Endothelial cell of umbilical vein (primary cell): ENCODE measurements at regions not wholly inside any gene's neighbourhood (a gene's known extent, or its start where the extent isn't known, plus 50 kb on each side); places are given as distances from the start of the nearest gene placed in this dataset.

ENCODE experiments used
- BruUV-seq: library from RNA; stranded (reverse); fragments of 400-500 nt; replicated peaks from 2 replicates; lab custom pipeline; 2021; lab: Mats Ljungman, UMichigan
- CTCF ChIA-PET: fragments of 300-600, 350-600 bp; sonication (Branson Sonifier 250); formaldehyde crosslinking; loops from one replicate; lab custom pipeline; 2021; ENCODE audit warnings: antibody characterized with exemption, inconsistent platforms; lab: Charles Lee
- POLR2A ChIA-PET: fragments of 300-600, 350-600 bp; sonication (Branson Sonifier 250); formaldehyde crosslinking; loops from one replicate; lab custom pipeline; 2021; ENCODE audit warnings: antibody characterized with exemption, inconsistent platforms; lab: Charles Lee
- DNase-seq: peaks from one replicate; pipeline ENCODE4 v3.0.0-alpha.2; 2011; ENCODE audit warnings: low read depth, low spot score
- FAIRE-seq: peaks from 2 replicates; lab custom pipeline; 2011; peaks lifted over from hg19 to GRCh38; lab: Jason Lieb, UNC
- H2AFZ ChIP-seq: 2 replicates; pipeline ENCODE4 v1.6.0; 2012; ENCODE audit warnings: low read depth, low read length, control low read depth, inconsistent platforms
- H3K27ac ChIP-seq: 2 replicates; pipeline ENCODE4 v1.5.1; 2011; ENCODE audit warnings: low read depth, mild to moderate bottlenecking, control low read depth, low read length, moderate library complexity; ENCODE audit not compliant: insufficient read depth
- H3K27me3 ChIP-seq, 2 experiments: 2 replicates each; pipeline versions ENCODE4 v1.6.0 to v1.6.1; 2011; ENCODE audit warnings: low read length in 2 of 2, mixed read lengths in 1 of 2; ENCODE audit not compliant: control insufficient read depth in 2 of 2, insufficient read depth in 2 of 2
- H3K36me3 ChIP-seq, 2 experiments: 2 replicates in 1 of 2; 3 replicates in 1 of 2; pipeline ENCODE4 v1.5.1; 2011; ENCODE audit warnings: low read length in 2 of 2, mild to moderate bottlenecking in 1 of 2, moderate library complexity in 1 of 2; ENCODE audit not compliant: control insufficient read depth in 2 of 2, insufficient read depth in 2 of 2; ENCODE audit errors: extremely low read depth in 1 of 2
- H3K4me1 ChIP-seq: 3 replicates; pipeline ENCODE4 v1.5.1; 2011; ENCODE audit warnings: mild to moderate bottlenecking, low read length; ENCODE audit not compliant: control insufficient read depth, insufficient read depth; ENCODE audit errors: extremely low read depth
- H3K4me2 ChIP-seq: 2 replicates; pipeline ENCODE4 v1.6.1; 2011; ENCODE audit warnings: low read length, control low read depth, mixed read lengths; ENCODE audit not compliant: insufficient read depth
- H3K4me3 ChIP-seq, 3 experiments: fragments of 200-600 bp in 1 of 3; sonication (generic), shearing (Covaris generic) in 1 of 3; replicated peaks in 1 of 3; 2 replicates each; pipeline ENCODE4 v1.5.1; 2011 to 2016; ENCODE audit warnings: control low read depth in 3 of 3, low read length in 3 of 3, mild to moderate bottlenecking in 2 of 3, inconsistent platforms in 1 of 3, low read depth in 1 of 3, moderate library complexity in 1 of 3; ENCODE audit not compliant: insufficient read depth in 1 of 3
- H3K79me2 ChIP-seq: 2 replicates; pipeline ENCODE4 v1.6.0; 2012; ENCODE audit warnings: low read length, inconsistent platforms; ENCODE audit not compliant: control insufficient read depth, insufficient read depth
- H3K9ac ChIP-seq: replicated peaks from 2 replicates; pipeline ENCODE3; 2011; ENCODE audit warnings: low read length, control low read depth; ENCODE audit not compliant: insufficient read depth; ENCODE audit errors: extremely low read depth
- H3K9me1 ChIP-seq: replicated peaks from 3 replicates; pipeline ENCODE4 v1.6.0; 2011; ENCODE audit warnings: mild to moderate bottlenecking, low read length; ENCODE audit not compliant: control insufficient read depth, insufficient read depth; ENCODE audit errors: extremely low read depth
- H3K9me3 ChIP-seq: replicated peaks from 2 replicates; pipeline ENCODE4 v1.5.1; 2012; ENCODE audit warnings: low read length, inconsistent platforms; ENCODE audit not compliant: control insufficient read depth, insufficient read depth
- H4K20me1 ChIP-seq: replicated peaks from 2 replicates; pipeline ENCODE3; 2011; ENCODE audit warnings: mild to moderate bottlenecking, low read length; ENCODE audit not compliant: control insufficient read depth, insufficient read depth; ENCODE audit errors: extremely low read depth
- EZH2 ChIP-seq: IDR thresholded peaks from 2 replicates; pipeline ENCODE4 v1.6.1; 2012; ENCODE audit warnings: borderline replicate concordance, low read depth, mild to moderate bottlenecking, moderate library complexity, low read length, inconsistent platforms; ENCODE audit not compliant: severe bottlenecking
- FOS ChIP-seq: IDR thresholded peaks from 2 replicates; pipeline ENCODE4 v1.6.1; 2011; ENCODE audit warnings: mild to moderate bottlenecking, low read length, moderate library complexity, borderline replicate concordance; ENCODE audit not compliant: insufficient read depth
- GATA2 ChIP-seq: IDR thresholded peaks from 2 replicates; pipeline ENCODE4 v1.7.0; 2011; ENCODE audit warnings: low read depth, mild to moderate bottlenecking, moderate library complexity, mixed read lengths, low read length; ENCODE audit not compliant: insufficient read length, insufficient read depth
- JUN ChIP-seq: IDR thresholded peaks from 2 replicates; pipeline ENCODE4 v1.6.1; 2011; ENCODE audit warnings: borderline replicate concordance, low read depth; ENCODE audit not compliant: insufficient read length, insufficient read depth
- MYC ChIP-seq: IDR thresholded peaks from one replicate; pipeline ENCODE4 v1.6.1; 2011; ENCODE audit warnings: mild to moderate bottlenecking, low read depth, low read length
- POLR2A ChIP-seq: IDR thresholded peaks from 2 replicates; pipeline ENCODE4 v1.6.1; 2012; ENCODE audit warnings: low read depth, mild to moderate bottlenecking, control low read depth, low read length
- POLR2AphosphoS5 ChIP-seq: IDR thresholded peaks from 2 replicates; pipeline ENCODE4 v1.6.1; 2012; ENCODE audit warnings: low read depth, mild to moderate bottlenecking, control low read depth, low read length, moderate library complexity; ENCODE audit not compliant: insufficient read depth
- dilution Hi-C: fragments of 300-500 bp; cut with MboI; formaldehyde crosslinking; loops from one replicate; pipeline ENCODE4 v1.15.0; 2019; ENCODE audit warnings: low sequenced_read_pairs; ENCODE audit not compliant: extremely low pct_ligation_motif_present
- intact Hi-C: fragments of 100-400 bp; cut with micrococcal nuclease; formaldehyde crosslinking; loops from one replicate; pipeline ENCODE4 v1.10.0; 2022
- TF ChIP-seq, protein P1 (sequence below), 2 donors: IDR thresholded peaks; 1 replicate in 1 of 2; 2 replicates in 1 of 2; pipeline ENCODE4 v1.5.1; 2011; ENCODE audit warnings: low read length in 2 of 2, mild to moderate bottlenecking in 2 of 2, moderate library complexity in 2 of 2, control low read depth in 1 of 2, inconsistent platforms in 1 of 2, low read depth in 1 of 2; ENCODE audit not compliant: insufficient read depth in 1 of 2; ENCODE audit errors: extremely low read depth in 1 of 2
- TF ChIP-seq, protein P2 (sequence below): IDR thresholded peaks from 2 replicates; pipeline ENCODE4 v1.6.1; 2011; ENCODE audit not compliant: insufficient read depth, insufficient read length

DNA sequence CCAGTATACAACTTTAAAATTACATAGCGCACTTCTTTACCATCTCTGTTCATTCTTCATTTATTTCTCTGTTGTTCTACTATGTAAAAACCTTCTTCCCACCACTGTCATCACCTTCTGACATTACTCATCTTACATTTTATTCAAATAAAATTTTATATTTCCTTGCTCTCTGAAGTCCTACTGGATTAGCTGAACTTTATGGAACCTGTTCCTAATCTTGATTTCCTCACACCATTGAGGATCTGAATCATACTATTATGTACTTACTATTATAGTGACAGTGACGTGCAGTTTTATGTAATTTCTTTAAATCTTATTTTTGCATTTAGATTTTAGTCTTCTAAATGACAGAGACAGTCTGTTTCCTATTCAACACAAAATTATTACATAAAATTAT lies 98.3 kb downstream of the DYNAP start:
- Histone ChIP-seq H3K79me2 (no peaks in the 10 kb centered on the region), H3K9me1 (no peaks in the 10 kb centered on the region), H2AFZ (no peak overlapping the region), H3K4me3 (no peak overlapping the region), H3K27ac (no peak overlapping the region), H3K9me3 (no peaks in the 10 kb centered on the region), H3K4me2 (no peak overlapping the region), H3K36me3 (no peaks in the 10 kb centered on the region), H4K20me1 (no peaks in the 10 kb centered on the region), H3K9ac (no peak overlapping the region), H3K27me3 (no peaks in the 10 kb centered on the region), H3K4me1 (peaks cover 7% of the 10 kb centered on the region)
- DNase-seq, result no peak
- ChIA-PET POLR2A (no interaction called here), CTCF (interaction anchor here (1.5 to 2.4 kb wide), 2 partner anchors 9 to 86 kb away, joined by 4 to 15 read pairs; no protein-coding TSS in a partner anchor)
- no peak for FAIRE-seq
- dilution Hi-C loops (no loop called here), intact Hi-C loops (no loop called here)
- no TSS peak for BruUV-seq
- TF ChIP-seq, protein P1, sequence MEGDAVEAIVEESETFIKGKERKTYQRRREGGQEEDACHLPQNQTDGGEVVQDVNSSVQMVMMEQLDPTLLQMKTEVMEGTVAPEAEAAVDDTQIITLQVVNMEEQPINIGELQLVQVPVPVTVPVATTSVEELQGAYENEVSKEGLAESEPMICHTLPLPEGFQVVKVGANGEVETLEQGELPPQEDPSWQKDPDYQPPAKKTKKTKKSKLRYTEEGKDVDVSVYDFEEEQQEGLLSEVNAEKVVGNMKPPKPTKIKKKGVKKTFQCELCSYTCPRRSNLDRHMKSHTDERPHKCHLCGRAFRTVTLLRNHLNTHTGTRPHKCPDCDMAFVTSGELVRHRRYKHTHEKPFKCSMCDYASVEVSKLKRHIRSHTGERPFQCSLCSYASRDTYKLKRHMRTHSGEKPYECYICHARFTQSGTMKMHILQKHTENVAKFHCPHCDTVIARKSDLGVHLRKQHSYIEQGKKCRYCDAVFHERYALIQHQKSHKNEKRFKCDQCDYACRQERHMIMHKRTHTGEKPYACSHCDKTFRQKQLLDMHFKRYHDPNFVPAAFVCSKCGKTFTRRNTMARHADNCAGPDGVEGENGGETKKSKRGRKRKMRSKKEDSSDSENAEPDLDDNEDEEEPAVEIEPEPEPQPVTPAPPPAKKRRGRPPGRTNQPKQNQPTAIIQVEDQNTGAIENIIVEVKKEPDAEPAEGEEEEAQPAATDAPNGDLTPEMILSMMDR (IDR thresholded peaks at IDR 0.05; ENCODE audit: extremely low read depth in 1 of 2, insufficient read depth in 1 of 2, low read depth in 1 of 2, low read length in 2 of 2), result no peak
- TF ChIP-seq EZH2, result no peak
- no peak for TF ChIP-seq POLR2AphosphoS5
- TF ChIP-seq, protein P2, sequence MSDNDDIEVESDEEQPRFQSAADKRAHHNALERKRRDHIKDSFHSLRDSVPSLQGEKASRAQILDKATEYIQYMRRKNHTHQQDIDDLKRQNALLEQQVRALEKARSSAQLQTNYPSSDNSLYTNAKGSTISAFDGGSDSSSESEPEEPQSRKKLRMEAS, result no peak
- no peak for TF ChIP-seq GATA2
- no peak for TF ChIP-seq JUN
- TF ChIP-seq POLR2A, result no peak
- no peak for TF ChIP-seq FOS
- no peak for TF ChIP-seq MYC
